Lower lobe of right lung (tissue), 2 donors: ENCODE measurements at regions not wholly inside any gene's neighbourhood (a gene's known extent, or its start where the extent isn't known, plus 50 kb on each side); places are given as distances from the start of the nearest gene placed in this dataset.

Experiments
- ATAC-seq, 2 donors: fragments of 200-7000 bp; cut with Tn5 transposase; one replicate each; pipeline ENCODE4 v1.9.1; 2020 to 2022; ENCODE audit warnings: mild to moderate bottlenecking in 2 of 2, moderate library complexity in 2 of 2
- DNase-seq: peaks from one replicate; pipeline ENCODE4 v3.0.0-alpha.2; 2020
- H3K27ac ChIP-seq: fragments of 200-600 bp; one replicate; pipeline ENCODE4 v1.8.0; 2022
- H3K27me3 ChIP-seq: fragments of 200-600 bp; one replicate; pipeline ENCODE4 v1.8.0; 2022; ENCODE audit warnings: low read depth
- H3K36me3 ChIP-seq: fragments of 200-600 bp; one replicate; pipeline ENCODE4 v1.8.0; 2022; ENCODE audit warnings: mild to moderate bottlenecking
- H3K4me1 ChIP-seq: fragments of 200-600 bp; one replicate; pipeline ENCODE4 v1.8.0; 2022
- H3K4me3 ChIP-seq: fragments of 200-600 bp; one replicate; pipeline ENCODE4 v1.8.0; 2022; ENCODE audit warnings: mild to moderate bottlenecking
- H3K9me3 ChIP-seq: fragments of 200-600 bp; one replicate; pipeline ENCODE4 v1.8.0; 2022
- intact Hi-C: fragments of 100-400 bp; cut with DNase I; formaldehyde crosslinking; loops from one replicate; pipeline ENCODE4 v1.11.0; 2022
- TF ChIP-seq, protein P1 (sequence below): fragments of 200-600 bp; IDR thresholded peaks from one replicate; pipeline ENCODE4 v1.8.0; 2022; ENCODE audit warnings: antibody characterized with exemption, mild to moderate bottlenecking
- donor health status: DM: no; HTN: yes; CAD: no; lungs with severe emphysema.

GRCh38 chr2:146776596-146776995, 1068.2 kb upstream of the ACVR2A start:
- TF ChIP-seq, protein P1, sequence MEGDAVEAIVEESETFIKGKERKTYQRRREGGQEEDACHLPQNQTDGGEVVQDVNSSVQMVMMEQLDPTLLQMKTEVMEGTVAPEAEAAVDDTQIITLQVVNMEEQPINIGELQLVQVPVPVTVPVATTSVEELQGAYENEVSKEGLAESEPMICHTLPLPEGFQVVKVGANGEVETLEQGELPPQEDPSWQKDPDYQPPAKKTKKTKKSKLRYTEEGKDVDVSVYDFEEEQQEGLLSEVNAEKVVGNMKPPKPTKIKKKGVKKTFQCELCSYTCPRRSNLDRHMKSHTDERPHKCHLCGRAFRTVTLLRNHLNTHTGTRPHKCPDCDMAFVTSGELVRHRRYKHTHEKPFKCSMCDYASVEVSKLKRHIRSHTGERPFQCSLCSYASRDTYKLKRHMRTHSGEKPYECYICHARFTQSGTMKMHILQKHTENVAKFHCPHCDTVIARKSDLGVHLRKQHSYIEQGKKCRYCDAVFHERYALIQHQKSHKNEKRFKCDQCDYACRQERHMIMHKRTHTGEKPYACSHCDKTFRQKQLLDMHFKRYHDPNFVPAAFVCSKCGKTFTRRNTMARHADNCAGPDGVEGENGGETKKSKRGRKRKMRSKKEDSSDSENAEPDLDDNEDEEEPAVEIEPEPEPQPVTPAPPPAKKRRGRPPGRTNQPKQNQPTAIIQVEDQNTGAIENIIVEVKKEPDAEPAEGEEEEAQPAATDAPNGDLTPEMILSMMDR, result no peak
- H3K9me3 ChIP-seq, result no peaks in the 10 kb centered on the region
- no peaks in the 10 kb centered on the region for H3K4me1 ChIP-seq
- H3K4me3 ChIP-seq, result no peak overlapping the region
- H3K27me3 ChIP-seq, result no peaks in the 10 kb centered on the region
- intact Hi-C loops, result no loop called here
- H3K36me3 ChIP-seq, result no peaks in the 10 kb centered on the region
- ATAC-seq (no peak), DNase-seq (no peak)
- H3K27ac ChIP-seq, result no peak overlapping the region

GRCh38 chr2:146771531-146771930, 1073.3 kb upstream of the ACVR2A start:
- H3K27ac ChIP-seq, result no peak overlapping the region
- no peak for DNase-seq
- no peaks in the 10 kb centered on the region for H3K9me3 ChIP-seq
- no peaks in the 10 kb centered on the region for H3K27me3 ChIP-seq
- TF ChIP-seq, protein P1, result no peak
- H3K36me3 ChIP-seq, result no peaks in the 10 kb centered on the region
- no peak for ATAC-seq
- intact Hi-C loops, result no loop called here
- H3K4me3 ChIP-seq, result no peak overlapping the region
- no peaks in the 10 kb centered on the region for H3K4me1 ChIP-seq

- DNase-seq, result no peak
- Histone ChIP-seq H3K4me1 (no peaks in the 10 kb centered on the region), H3K9me3 (no peaks in the 10 kb centered on the region), H3K4me3 (no peak overlapping the region), H3K27ac (no peak overlapping the region), H3K36me3 (no peaks in the 10 kb centered on the region), H3K27me3 (no peaks in the 10 kb centered on the region)
- TF ChIP-seq, protein P1, result no peak
- intact Hi-C loops, result no loop called here
- no peak for ATAC-seq
Measured at GRCh38 chr2:146764301-146764700, 1080.5 kb upstream of the ACVR2A start.

GRCh38 chr2:146762786-146763185, 1082.0 kb upstream of the ACVR2A start:
- no peak for ATAC-seq
- Histone ChIP-seq H3K27ac (no peak overlapping the region), H3K36me3 (no peaks in the 10 kb centered on the region), H3K4me1 (no peaks in the 10 kb centered on the region), H3K9me3 (no peaks in the 10 kb centered on the region), H3K27me3 (no peaks in the 10 kb centered on the region), H3K4me3 (no peak overlapping the region)
- DNase-seq, result no peak
- intact Hi-C loops, result no loop called here
- TF ChIP-seq, protein P1, result no peak

- DNase-seq, result no peak
- Histone ChIP-seq H3K27ac (no peak overlapping the region), H3K4me3 (no peak overlapping the region), H3K4me1 (no peaks in the 10 kb centered on the region), H3K27me3 (no peaks in the 10 kb centered on the region), H3K36me3 (no peaks in the 10 kb centered on the region), H3K9me3 (no peaks in the 10 kb centered on the region)
- TF ChIP-seq, protein P1, result no peak
- intact Hi-C loops, result no loop called here
- no peak for ATAC-seq
Measured at GRCh38 chr2:146754606-146755005, 1090.2 kb upstream of the ACVR2A start.

DNA sequence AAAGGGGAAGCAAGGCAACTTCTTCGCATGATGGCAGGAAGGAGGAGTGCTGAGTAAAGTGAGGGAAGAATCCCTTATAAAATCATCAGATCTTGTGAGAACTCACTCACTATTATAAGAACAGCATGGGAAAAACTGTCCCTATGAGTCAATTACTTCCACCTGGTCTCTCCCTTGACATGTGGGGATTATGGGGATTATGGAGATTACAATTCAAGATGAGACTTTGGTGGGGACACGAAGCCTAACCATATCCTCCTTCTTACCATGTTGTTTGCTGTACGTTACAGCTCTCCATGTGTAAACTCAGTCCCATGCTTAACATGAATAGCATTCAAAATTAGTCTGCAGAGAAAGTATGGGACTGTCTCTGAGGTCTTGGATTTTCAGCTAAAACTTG, 1096.8 kb upstream of the ACVR2A start:
- ATAC-seq (no peak), DNase-seq (no peak)
- TF ChIP-seq, protein P1, result no peak
- no peaks in the 10 kb centered on the region for H3K4me1 ChIP-seq
- no peak overlapping the region for H3K27ac ChIP-seq
- no peaks in the 10 kb centered on the region for H3K27me3 ChIP-seq
- no peaks in the 10 kb centered on the region for H3K9me3 ChIP-seq
- H3K36me3 ChIP-seq, result no peaks in the 10 kb centered on the region
- H3K4me3 ChIP-seq, result no peak overlapping the region
- intact Hi-C loops, result no loop called here
